Retina (tissue), 1 donor: ENCODE measurements at regions not wholly inside any gene's neighbourhood (a gene's known extent, or its start where the extent isn't known, plus 50 kb on each side); places are given as distances from the start of the nearest gene placed in this dataset.

Source experiments
- DNase-seq: peaks from one replicate; pipeline ENCODE4 v3.0.0-alpha.2; 2016

DNA sequence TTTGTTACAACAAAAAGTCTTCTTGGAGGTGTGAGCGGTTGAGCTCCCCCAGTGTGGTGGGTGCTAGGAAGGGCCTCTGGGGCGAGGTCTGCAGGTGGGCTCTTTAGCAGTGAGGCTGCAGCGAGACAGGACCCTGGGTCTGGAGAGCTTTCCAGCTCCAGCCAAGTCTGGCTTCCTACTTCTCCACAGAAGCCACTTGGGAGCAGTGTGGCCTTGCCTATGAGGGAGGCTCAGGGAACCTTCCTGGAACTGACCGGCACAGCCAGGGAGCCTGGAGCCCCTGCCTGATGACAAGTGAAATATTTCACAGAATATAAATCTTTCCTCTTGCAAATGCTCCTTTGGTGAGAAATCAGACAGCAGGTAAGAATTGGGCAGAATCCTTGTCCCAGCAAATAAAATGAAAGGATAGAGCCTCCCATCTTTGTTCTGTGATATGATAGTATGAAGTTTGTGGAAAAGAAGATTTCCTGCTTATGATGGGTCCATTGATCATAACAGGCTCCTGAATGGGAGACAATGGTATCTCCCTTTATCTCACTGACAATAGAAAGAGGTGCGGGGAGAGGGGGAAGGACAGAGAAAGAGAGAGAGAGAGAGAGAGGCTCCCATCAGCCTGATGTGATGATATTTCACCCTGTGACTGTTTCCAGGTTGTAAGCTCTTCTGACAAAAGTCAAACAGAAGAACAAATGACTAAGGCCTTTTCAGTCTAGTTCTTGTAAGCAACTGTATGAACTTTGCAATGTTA is 289.8 kb upstream of the SPRED2 start:
- peak; percentile 65 for DNase-seq

- no peak for DNase-seq
These were observed 284.3 kb upstream of the SPRED2 start for GRCh38 chr2:65716698-65717097.

DNA sequence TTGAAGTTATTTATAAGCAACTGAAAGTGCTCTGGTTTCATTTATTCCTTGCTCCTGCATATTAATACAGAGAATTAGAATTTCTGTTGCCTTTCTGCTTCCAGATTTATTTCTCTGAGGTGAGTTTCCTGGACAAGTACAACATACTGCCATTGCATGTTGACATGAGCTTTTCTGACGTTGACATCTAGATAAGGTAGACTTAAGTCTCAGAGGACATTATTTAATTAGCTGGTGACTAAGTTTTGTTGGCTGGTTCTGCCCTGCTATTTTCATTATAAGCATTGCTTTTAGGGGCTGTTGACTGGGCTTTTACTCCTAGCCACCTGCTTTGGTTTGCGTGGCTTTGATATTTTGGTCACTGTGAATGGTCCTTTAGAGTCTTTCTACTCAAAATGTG is 282.9 kb upstream of the SPRED2 start:
- DNase-seq: no peak

DNA sequence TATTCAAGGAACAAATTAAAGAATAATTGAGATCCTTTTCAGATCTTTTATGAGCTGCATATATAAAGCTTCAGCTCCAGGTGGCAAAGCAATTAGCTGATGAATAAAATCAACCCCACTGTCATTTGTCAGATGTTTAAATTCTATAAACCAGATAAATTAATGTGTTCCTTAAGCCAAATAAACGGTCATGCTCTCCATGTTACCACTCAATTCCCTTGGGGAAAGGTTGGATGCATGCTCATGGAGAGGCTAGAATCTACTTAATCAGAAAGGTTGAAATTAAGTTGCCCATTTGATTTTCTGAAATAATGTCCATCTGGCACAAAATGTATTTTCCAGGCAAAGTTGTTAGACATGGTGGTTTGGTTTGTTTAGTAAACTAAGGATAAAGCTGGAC is 282.5 kb upstream of the SPRED2 start:
- no peak for DNase-seq

GRCh38 chr2:65711863-65712262 is 279.5 kb upstream of the SPRED2 start:
- no peak for DNase-seq

DNA sequence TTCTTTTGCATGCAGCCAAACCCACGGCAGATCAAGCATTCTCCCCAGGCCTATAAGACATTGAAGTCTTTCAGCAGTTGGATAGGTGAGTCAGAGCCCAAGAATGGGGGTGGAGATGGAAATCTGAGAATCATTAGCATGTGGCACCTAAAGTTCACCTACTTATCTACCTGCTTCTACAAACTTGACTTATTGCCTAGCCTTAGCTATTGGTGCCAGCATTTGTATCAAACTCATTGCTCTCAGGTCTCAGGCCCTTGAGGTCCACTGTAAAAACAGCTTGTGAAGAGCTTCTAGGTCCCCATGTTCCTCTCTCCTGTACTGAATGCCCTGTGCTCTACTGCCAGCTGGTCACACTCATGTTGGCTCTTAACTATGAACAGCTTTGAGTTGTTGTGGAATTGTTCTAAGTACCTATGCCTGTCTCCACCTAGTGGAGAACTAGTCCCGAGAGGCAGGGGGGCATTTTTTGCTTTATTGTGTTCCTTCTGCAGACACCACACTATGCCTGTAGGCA is 278.4 kb upstream of the SPRED2 start:
- DNase-seq: no peak

DNA sequence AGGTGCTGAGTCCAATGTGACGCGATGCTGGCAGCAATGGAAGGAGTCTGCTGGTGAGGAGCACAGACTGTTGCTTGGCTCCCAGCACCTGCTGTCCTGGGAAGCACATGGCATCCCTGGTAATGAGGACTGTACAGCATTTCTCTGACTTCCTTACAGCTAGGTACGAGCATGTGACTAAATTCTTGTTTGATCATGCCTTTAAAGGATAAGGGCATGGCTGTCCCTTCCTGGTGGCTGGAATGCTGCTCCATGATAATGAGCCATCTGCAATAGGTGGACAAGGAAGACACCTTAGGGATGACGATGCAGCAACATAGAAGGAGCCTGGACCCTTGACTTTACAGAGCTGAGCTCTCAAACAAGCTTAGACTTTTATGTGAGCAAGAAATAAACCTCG is 278.0 kb upstream of the SPRED2 start:
- DNase-seq: no peak

DNA sequence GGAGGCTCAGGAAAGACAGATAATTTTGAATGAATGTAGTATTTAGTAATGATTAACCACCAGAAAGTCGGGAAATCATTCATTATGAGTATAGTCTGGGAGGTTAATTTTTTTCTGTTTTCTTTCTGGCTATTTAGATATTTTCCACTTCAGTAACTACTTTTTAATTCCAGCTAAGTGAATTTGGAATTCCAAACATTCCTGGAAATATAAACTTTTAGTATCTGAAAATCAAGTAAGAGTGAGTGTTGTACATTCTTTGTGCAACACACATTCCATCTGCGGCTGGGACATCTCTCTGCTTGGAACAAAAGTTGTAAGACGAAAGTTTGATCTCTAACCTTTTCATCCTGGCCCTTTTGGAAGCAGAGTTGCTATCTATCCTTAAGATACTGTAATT is 275.7 kb upstream of the SPRED2 start:
- DNase-seq: no peak

DNA sequence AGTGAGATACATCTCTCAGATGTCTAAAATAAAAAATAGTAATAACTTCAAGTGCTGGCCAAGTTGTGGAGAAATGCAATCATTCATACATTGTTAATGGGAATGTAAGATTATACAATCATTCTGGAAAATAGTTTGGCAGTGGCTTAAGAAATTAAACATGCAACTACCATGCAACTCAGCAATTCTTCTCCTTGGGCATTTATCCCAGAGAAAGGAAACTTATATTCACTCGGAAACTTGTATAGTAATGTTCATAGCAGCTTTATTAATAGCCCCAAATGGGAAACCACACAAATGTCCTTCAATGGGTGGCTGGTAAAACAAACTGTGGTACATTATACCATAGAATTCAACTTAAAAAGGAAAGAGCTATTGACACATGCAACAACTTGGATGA is 274.0 kb upstream of the SPRED2 start:
- DNase-seq: no peak

DNA sequence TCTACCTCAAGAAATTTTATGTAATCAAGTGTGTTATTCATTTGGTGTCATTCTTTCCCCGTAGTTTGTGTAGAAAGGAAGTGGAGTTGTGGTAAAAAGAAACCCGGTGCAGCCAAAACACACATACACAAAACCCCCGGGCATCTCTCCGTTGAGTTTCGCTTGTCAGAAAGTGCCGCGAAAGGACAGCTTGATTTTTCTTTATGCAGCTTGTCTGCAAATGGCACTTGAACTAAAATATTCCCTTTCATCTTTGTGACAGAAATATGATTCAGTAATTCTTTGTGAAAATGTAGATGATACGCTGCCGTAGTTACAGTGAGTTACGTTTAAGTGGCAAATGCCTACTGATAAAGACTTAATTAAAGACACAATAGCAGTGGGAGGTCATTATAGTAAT is 268.8 kb upstream of the SPRED2 start:
- peak; percentile 52 for DNase-seq

GRCh38 chr2:65700720-65701119 is 268.3 kb upstream of the SPRED2 start:
- DNase-seq: no peak

GRCh38 chr2:65700004-65700651 is 267.7 kb upstream of the SPRED2 start:
- DNase-seq: no peak

DNA sequence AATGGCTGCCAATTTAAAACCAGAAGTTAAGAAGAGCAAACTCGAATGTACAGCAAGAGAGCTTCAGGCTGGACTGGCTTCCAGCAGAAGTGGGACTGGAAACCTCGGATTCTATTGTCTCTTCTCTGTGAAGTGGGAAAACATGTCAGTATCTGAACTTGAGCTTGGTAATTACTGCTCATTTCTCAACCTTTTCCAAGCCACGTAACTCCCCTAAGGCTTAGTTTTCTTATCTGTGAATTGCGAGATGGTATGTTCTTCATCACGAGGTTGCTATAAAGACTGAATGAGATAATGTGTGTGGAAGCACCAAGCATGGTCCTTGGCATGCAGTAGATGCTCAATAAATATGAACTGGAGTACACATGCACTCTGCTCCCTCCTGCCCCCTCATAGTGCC is 259.4 kb upstream of the SPRED2 start:
- DNase-seq: no peak

GRCh38 chr2:65688141-65688886 is 255.9 kb upstream of the SPRED2 start:
- DNase-seq: no peak

DNA sequence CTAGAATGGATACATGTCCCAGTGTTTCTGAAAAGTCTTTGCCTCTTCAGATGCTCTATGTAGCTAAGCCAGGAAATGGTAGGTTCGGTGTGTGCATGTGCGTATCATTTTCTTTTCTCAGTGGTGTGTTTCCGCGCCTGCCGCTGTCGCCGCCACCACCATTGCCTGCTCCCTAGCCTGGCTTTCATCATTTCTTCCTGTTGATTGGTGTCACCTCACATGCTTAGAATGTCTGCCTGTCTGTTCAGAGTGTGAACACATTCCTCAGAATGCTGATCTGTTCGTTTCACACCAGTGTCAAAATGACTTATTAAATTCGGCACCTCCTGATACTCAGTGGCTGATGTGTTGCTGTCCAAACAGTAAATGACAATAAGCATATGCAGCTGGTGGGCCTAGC is 255.2 kb upstream of the SPRED2 start:
- DNase-seq: no peak

GRCh38 chr2:65686928-65687521 is 254.6 kb upstream of the SPRED2 start:
- no peak for DNase-seq

GRCh38 chr2:65681503-65681902 is 249.1 kb upstream of the SPRED2 start:
- DNase-seq: no peak

- DNase-seq: no peak
These were observed 246.5 kb upstream of the SPRED2 start for GRCh38 chr2:65678779-65679391.

GRCh38 chr2:65675350-65675749 is 243.0 kb upstream of the SPRED2 start:
- DNase-seq: no peak

DNA sequence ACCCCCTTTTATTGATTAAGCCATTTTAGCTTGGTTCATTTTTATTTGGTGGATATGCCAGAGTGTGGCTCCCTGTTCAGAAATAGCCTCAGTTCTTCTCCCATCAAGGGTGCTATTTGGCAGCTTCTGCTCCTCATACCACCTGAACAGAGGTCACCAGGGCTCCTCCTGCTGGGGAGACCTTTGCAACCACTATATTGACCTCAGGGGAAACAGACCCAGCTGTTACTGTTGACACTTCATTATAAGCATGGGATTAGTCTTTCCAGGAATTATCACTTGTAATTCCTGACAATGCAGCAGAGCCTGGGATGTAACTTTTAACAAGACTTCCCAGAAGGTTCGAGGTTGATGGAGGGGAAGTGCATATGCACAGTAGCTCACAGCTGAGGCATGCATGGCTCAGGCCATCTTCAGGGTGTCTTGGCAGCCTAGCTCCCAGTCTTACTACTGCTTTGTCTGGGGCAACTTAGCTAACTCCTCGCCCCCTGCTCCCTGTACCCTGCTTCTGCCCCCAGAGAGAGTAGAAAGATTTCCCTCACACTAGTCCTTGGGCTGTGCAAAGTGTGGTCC is 239.4 kb upstream of the SPRED2 start:
- no peak for DNase-seq

- DNase-seq: no peak
These were observed 237.2 kb upstream of the SPRED2 start for GRCh38 chr2:65669574-65669973.

- no peak for DNase-seq
These were observed 236.3 kb upstream of the SPRED2 start for GRCh38 chr2:65668744-65669143.
